Suprapubic skin (tissue), 4 donors: ENCODE measurements at regions not wholly inside any gene's neighbourhood (a gene's known extent, or its start where the extent isn't known, plus 50 kb on each side); places are given as distances from the start of the nearest gene placed in this dataset.

Experiments used
- DNase-seq, 2 donors: peaks; one replicate each; pipeline ENCODE4 v3.0.0-alpha.2; 2019; ENCODE audit warnings: low spot score in 2 of 2
- H3K27ac ChIP-seq: fragments of 200-600 bp; sonication (generic); one replicate; pipeline ENCODE4 v1.5.1; 2019
- H3K27me3 ChIP-seq: fragments of 200-600 bp; sonication (generic); one replicate; pipeline ENCODE4 v1.5.1; 2019
- H3K36me3 ChIP-seq: fragments of 200-600 bp; sonication (generic); one replicate; pipeline ENCODE4 v1.5.1; 2019
- H3K4me1 ChIP-seq: fragments of 200-600 bp; sonication (generic); one replicate; pipeline ENCODE4 v1.5.1; 2019
- H3K4me3 ChIP-seq: fragments of 200-600 bp; sonication (generic); one replicate; pipeline ENCODE4 v1.5.1; 2019; ENCODE audit warnings: mild to moderate bottlenecking
- H3K9me3 ChIP-seq: fragments of 200-600 bp; sonication (generic); one replicate; pipeline ENCODE4 v1.5.1; 2019
- CTCF ChIP-seq, 2 donors: fragments of 200-600 bp in 1 of 2; fragments of 450-650 bp in 1 of 2; sonication (generic) in 1 of 2; IDR thresholded peaks; one replicate each; pipeline ENCODE4 v1.5.1; 2016 to 2019; ENCODE audit warnings: antibody characterized with exemption in 2 of 2, mild to moderate bottlenecking in 1 of 2, moderate library complexity in 1 of 2
- EP300 ChIP-seq: sonication (generic); formaldehyde crosslinking; IDR thresholded peaks from one replicate; pipeline ENCODE4 v1.6.1; 2017; ENCODE audit warnings: antibody characterized with exemption
- POLR2A ChIP-seq, 2 donors: fragments of 450-650 bp; IDR thresholded peaks; one replicate each; pipeline ENCODE4 v1.6.1; 2017; ENCODE audit warnings: antibody characterized with exemption in 2 of 2, mild to moderate bottlenecking in 2 of 2, moderate library complexity in 2 of 2
- POLR2AphosphoS5 ChIP-seq, 3 donors: sonication (generic); formaldehyde crosslinking; IDR thresholded peaks; one replicate each; pipeline ENCODE4 v1.6.1; 2017; ENCODE audit warnings: antibody characterized with exemption in 3 of 3
- WGBS: methylation state at CpG from one replicate; pipeline ENCODE4 v1.1.5; 2018; 5-methylcytosine and 5-hydroxymethylcytosine counted together

DNA sequence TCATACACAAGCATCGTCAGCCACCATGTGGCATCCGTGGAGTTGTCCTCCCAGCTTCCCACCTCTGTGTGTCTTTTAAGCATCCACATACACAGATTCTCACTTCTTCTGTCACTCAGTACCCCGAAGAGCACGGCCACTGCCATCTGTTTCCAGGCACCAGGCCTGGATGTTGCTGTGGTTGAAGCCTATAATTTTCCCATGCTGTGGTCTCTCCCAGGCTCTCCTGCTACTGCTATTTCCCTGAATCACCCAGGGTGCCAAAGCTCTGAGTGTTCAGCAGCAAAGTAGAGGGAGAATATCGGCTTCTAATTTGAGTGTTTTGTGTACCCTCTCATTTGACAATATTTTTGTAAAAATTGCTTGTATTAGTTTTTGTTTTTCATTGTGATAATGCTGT lies 265.7 kb downstream of the DIPK2A start:
- TF ChIP-seq POLR2A (IDR thresholded peaks at IDR 0.05) (no peak), EP300 (no peak)
- Histone ChIP-seq H3K27me3 (no peaks in the 10 kb centered on the region), H3K4me1 (peaks cover 3% of the 10 kb centered on the region), H3K4me3 (no peak overlapping the region), H3K9me3 (no peaks in the 10 kb centered on the region), H3K36me3 (no peaks in the 10 kb centered on the region), H3K27ac (no peak overlapping the region)
- 90% methylated on average over 5 of the region's 5 CpGs for WGBS
- DNase-seq: no peak

GRCh38 chr3:144241404-144241803 lies 269.8 kb downstream of the DIPK2A start:
- Histone ChIP-seq H3K27ac (no peak overlapping the region), H3K27me3 (no peaks in the 10 kb centered on the region), H3K4me3 (no peak overlapping the region), H3K36me3 (no peaks in the 10 kb centered on the region), H3K4me1 (peaks cover 3% of the 10 kb centered on the region), H3K9me3 (no peaks in the 10 kb centered on the region)
- 29% methylated on average over 4 of the region's 4 CpGs for WGBS
- DNase-seq: no peak
- no peak for TF ChIP-seq EP300
- no peak for TF ChIP-seq POLR2AphosphoS5 (IDR thresholded peaks at IDR 0.05)
- TF ChIP-seq POLR2A (IDR thresholded peaks at IDR 0.05): no peak
- TF ChIP-seq CTCF (IDR thresholded peaks at IDR 0.05): no peak

DNA sequence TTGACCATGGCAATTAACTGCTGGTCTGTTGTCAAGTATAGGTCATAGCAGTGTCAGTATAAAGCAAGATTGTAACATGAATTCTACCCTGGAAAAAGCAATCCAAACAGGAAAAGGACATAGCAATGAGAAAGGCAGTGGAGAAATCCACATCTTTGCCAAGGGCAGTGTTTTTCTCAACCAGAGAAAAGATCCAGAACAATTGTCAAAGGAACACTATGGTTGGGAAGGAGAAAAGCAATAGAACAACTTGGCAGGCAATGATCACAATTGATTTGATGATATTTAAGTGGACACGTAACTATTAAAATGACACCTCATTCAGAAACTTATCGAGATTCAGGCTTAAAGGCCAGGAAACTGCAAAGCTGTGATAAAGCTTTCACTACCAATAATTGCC lies 271.1 kb downstream of the DIPK2A start:
- H3K27ac ChIP-seq: no peak overlapping the region
- DNase-seq: no peak
- no peaks in the 10 kb centered on the region for H3K36me3 ChIP-seq
- peaks cover 3% of the 10 kb centered on the region for H3K4me1 ChIP-seq
- no peaks in the 10 kb centered on the region for H3K27me3 ChIP-seq
- no peak overlapping the region for H3K4me3 ChIP-seq
- H3K9me3 ChIP-seq: no peaks in the 10 kb centered on the region
- TF ChIP-seq POLR2A (IDR thresholded peaks at IDR 0.05) (no peak), POLR2AphosphoS5 (IDR thresholded peaks at IDR 0.05) (no peak), CTCF (IDR thresholded peaks at IDR 0.05) (no peak), EP300 (no peak)
- 74% methylated on average over 2 of the region's 2 CpGs for WGBS

GRCh38 chr3:144244662-144245061 lies 273.0 kb downstream of the DIPK2A start:
- no peaks in the 10 kb centered on the region for H3K9me3 ChIP-seq
- TF ChIP-seq EP300 (no peak), POLR2AphosphoS5 (IDR thresholded peaks at IDR 0.05) (no peak), CTCF (IDR thresholded peaks at IDR 0.05) (no peak), POLR2A (IDR thresholded peaks at IDR 0.05) (no peak)
- no peaks in the 10 kb centered on the region for H3K36me3 ChIP-seq
- peaks cover 3% of the 10 kb centered on the region for H3K4me1 ChIP-seq
- no peaks in the 10 kb centered on the region for H3K27me3 ChIP-seq
- H3K4me3 ChIP-seq: no peak overlapping the region
- no peak overlapping the region for H3K27ac ChIP-seq
- 94% methylated on average over 3 of the region's 3 CpGs for WGBS
- DNase-seq: no peak

DNA sequence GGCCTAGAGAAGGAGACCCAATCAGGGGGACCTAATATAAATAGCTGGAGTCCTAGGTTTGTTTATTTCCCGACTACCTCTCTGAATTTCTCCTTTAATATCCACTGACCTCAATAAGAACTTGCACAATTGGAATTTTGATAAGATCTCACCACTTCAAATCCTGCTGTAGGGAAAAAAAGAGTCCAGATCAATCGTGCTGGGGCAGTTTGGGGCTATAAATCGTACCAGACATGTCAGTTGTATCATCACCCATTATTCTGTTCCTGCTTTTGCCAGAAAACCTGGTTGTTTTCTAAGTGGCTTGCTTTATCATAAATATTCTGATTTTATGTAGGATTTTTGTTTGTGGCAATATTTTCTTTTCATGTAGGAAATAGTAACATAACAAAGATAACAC lies 281.3 kb downstream of the DIPK2A start:
- WGBS: 52% methylated on average over 3 of the region's 3 CpGs

More for the DNA sequence above, 281.3 kb downstream of the DIPK2A start:
- Histone ChIP-seq H3K27me3 (no peaks in the 10 kb centered on the region), H3K27ac (no peak overlapping the region), H3K4me3 (no peak overlapping the region), H3K36me3 (no peaks in the 10 kb centered on the region), H3K9me3 (no peaks in the 10 kb centered on the region), H3K4me1 (no peaks in the 10 kb centered on the region)
- no peak for DNase-seq
- no peak for TF ChIP-seq POLR2A (IDR thresholded peaks at IDR 0.05)
- no peak for TF ChIP-seq POLR2AphosphoS5 (IDR thresholded peaks at IDR 0.05)
- TF ChIP-seq CTCF (IDR thresholded peaks at IDR 0.05): no peak
- TF ChIP-seq EP300: no peak
